HepG2 (cell line): ENCODE measurements at regions not wholly inside any gene's neighbourhood (a gene's known extent, or its start where the extent isn't known, plus 50 kb on each side); places are given as distances from the start of the nearest gene placed in this dataset.
"Not testable (repeated sequence)": the region's sequence is repeated elsewhere in the genome, so short reads cannot be mapped to it uniquely, and the experiment has no call there.

ENCODE experiments used
- ATAC-seq: fragments of 200-7000 bp; cut with Tn5 transposase; 3 replicates; pipeline ENCODE4 v1.9.1; 2020; ENCODE audit warnings: mild to moderate bottlenecking, moderate library complexity
- BruUV-seq: library from RNA; stranded (reverse); fragments of 400-500 nt; replicated peaks from 2 replicates; lab custom pipeline; 2021; lab: Mats Ljungman, UMichigan
- CTCF ChIA-PET: fragments of 300-600 bp; formaldehyde crosslinking; extraction: SDS; loops from one replicate; lab custom pipeline; 2021; ENCODE audit warnings: low total read pairs, inconsistent platforms, low intra/inter-chr PET ratio; lab: Yijun Ruan, JAX
- POLR2A ChIA-PET: fragments of 350-600 bp; sonication (Branson Sonifier 250); formaldehyde crosslinking; loops from one replicate; lab custom pipeline; 2020; ENCODE audit warnings: antibody characterized with exemption, inconsistent platforms; lab: Yijun Ruan, JAX
- DNase-seq: peaks from one replicate; pipeline ENCODE4 v3.0.0-alpha.2; 2015; ENCODE audit warnings: low spot score
- FAIRE-seq: peaks from 3 replicates; lab custom pipeline; 2011; peaks lifted over from hg19 to GRCh38; lab: Jason Lieb, UNC
- H2AFZ ChIP-seq: one replicate; pipeline ENCODE4 v1.6.1; 2011; ENCODE audit warnings: low read length, inconsistent platforms
- H3K27ac ChIP-seq: fragments of 300-600 bp; 3 replicates; pipeline ENCODE4 v1.8.0; 2011; ENCODE audit warnings: mixed run types, mild to moderate bottlenecking, mixed read lengths, low read length, inconsistent platforms; ENCODE audit not compliant: insufficient read depth; ENCODE audit errors: extremely low read length
- H3K27me3 ChIP-seq, 2 experiments: fragments of 200-600 bp in 1 of 2; 2 replicates in 1 of 2; 3 replicates in 1 of 2; pipeline versions ENCODE4 v1.6.0 to v1.8.0; 2011; ENCODE audit warnings: low read length in 2 of 2, mild to moderate bottlenecking in 2 of 2, moderate library complexity in 2 of 2, inconsistent platforms in 1 of 2; ENCODE audit not compliant: insufficient read depth in 2 of 2, control insufficient read depth in 1 of 2
- H3K36me3 ChIP-seq, 2 experiments: fragments of 200-600 bp in 1 of 2; replicated peaks in 1 of 2; 2 replicates in 1 of 2; 3 replicates in 1 of 2; pipeline versions ENCODE4 v1.5.1 to v1.8.0; 2011; ENCODE audit warnings: low read length in 2 of 2, inconsistent platforms in 1 of 2; ENCODE audit not compliant: insufficient read depth in 2 of 2, control insufficient read depth in 1 of 2
- H3K4me1 ChIP-seq: 2 replicates; pipeline ENCODE4 v1.5.1; 2012; ENCODE audit warnings: low read length, inconsistent platforms; ENCODE audit not compliant: insufficient read depth
- H3K4me2 ChIP-seq: 2 replicates; pipeline ENCODE4 v1.6.0; 2011; ENCODE audit warnings: low read depth, low read length, inconsistent platforms
- H3K4me3 ChIP-seq, 3 experiments: fragments of 200-600 bp in 1 of 3; sonication (generic), shearing (Covaris generic) in 1 of 3; replicated peaks in 1 of 3; 2 replicates each; pipeline ENCODE4 v1.5.1; 2011 to 2016; ENCODE audit warnings: low read length in 3 of 3, inconsistent platforms in 2 of 3, low read depth in 2 of 3, mild to moderate bottlenecking in 2 of 3, control low read depth in 1 of 3, mixed read lengths in 1 of 3; ENCODE audit not compliant: insufficient read depth in 1 of 3
- H3K79me2 ChIP-seq: one replicate; pipeline ENCODE4 v1.6.1; 2011; ENCODE audit warnings: low read length, inconsistent platforms; ENCODE audit not compliant: insufficient read depth
- H3K9ac ChIP-seq: 2 replicates; pipeline ENCODE4 v1.6.0; 2011; ENCODE audit warnings: mild to moderate bottlenecking, low read depth, low read length, inconsistent platforms; ENCODE audit not compliant: insufficient read depth
- H3K9me3 ChIP-seq: 2 replicates; pipeline ENCODE4 v1.5.1; 2012; ENCODE audit warnings: mild to moderate bottlenecking, low read length
- H4K20me1 ChIP-seq: 2 replicates; pipeline ENCODE4 v1.6.0; 2011; ENCODE audit warnings: inconsistent platforms, mild to moderate bottlenecking, low read length, moderate library complexity; ENCODE audit not compliant: insufficient read depth
- HDAC1 ChIP-seq: sonication (generic); formaldehyde crosslinking; IDR thresholded peaks from 2 replicates; pipeline ENCODE4 v1.5.1; 2020; ENCODE audit warnings: mild to moderate bottlenecking, missing genetic modification reagents
- U2AF1 ChIP-seq: fragments of 200-400 bp; formaldehyde crosslinking; optimal IDR thresholded peaks from 2 replicates; pipeline ENCODE3; 2017; ENCODE audit warnings: mild to moderate bottlenecking, low read depth, low read length
- ZNF674 ChIP-seq: sonication (generic); formaldehyde crosslinking; IDR thresholded peaks from 2 replicates; pipeline ENCODE4 v1.5.0; 2020; ENCODE audit warnings: low read depth, mild to moderate bottlenecking, missing genetic modification reagents
- WGBS: methylation state at CpG from one replicate; pipeline ENCODE4 v1.1.6; 2017; ENCODE audit warnings: low lambda C conversion rate; 5-methylcytosine and 5-hydroxymethylcytosine counted together
- in situ Hi-C: cut with HindIII; loops from 2 replicates; pipeline ENCODE4 v1.10.0; 2017; ENCODE audit warnings: low pct_unique_long_range_greater_than_20kb; ENCODE audit not compliant: extremely low pct_ligation_motif_present
- intact Hi-C: fragments of 100-400 bp; cut with micrococcal nuclease; formaldehyde crosslinking; loops from one replicate; pipeline ENCODE4 v1.10.0; 2022; ENCODE audit not compliant: unreplicated experiment
- TF ChIP-seq, protein P1 (sequence below): sonication (generic); formaldehyde crosslinking; IDR thresholded peaks from 2 replicates; pipeline ENCODE4 v1.5.1; 2020; ENCODE audit warnings: mild to moderate bottlenecking, missing genetic modification reagents, moderate library complexity

- TF ChIP-seq U2AF1 (no peak), HDAC1 (CRISPR knock-in tag) (no peak), ZNF674 (no peak)
- TF ChIP-seq, protein P1, sequence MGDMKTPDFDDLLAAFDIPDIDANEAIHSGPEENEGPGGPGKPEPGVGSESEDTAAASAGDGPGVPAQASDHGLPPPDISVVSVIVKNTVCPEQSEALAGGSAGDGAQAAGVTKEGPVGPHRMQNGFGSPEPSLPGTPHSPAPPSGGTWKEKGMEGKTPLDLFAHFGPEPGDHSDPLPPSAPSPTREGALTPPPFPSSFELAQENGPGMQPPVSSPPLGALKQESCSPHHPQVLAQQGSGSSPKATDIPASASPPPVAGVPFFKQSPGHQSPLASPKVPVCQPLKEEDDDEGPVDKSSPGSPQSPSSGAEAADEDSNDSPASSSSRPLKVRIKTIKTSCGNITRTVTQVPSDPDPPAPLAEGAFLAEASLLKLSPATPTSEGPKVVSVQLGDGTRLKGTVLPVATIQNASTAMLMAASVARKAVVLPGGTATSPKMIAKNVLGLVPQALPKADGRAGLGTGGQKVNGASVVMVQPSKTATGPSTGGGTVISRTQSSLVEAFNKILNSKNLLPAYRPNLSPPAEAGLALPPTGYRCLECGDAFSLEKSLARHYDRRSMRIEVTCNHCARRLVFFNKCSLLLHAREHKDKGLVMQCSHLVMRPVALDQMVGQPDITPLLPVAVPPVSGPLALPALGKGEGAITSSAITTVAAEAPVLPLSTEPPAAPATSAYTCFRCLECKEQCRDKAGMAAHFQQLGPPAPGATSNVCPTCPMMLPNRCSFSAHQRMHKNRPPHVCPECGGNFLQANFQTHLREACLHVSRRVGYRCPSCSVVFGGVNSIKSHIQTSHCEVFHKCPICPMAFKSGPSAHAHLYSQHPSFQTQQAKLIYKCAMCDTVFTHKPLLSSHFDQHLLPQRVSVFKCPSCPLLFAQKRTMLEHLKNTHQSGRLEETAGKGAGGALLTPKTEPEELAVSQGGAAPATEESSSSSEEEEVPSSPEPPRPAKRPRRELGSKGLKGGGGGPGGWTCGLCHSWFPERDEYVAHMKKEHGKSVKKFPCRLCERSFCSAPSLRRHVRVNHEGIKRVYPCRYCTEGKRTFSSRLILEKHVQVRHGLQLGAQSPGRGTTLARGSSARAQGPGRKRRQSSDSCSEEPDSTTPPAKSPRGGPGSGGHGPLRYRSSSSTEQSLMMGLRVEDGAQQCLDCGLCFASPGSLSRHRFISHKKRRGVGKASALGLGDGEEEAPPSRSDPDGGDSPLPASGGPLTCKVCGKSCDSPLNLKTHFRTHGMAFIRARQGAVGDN (CRISPR knock-in tag): no peak
Measured at GRCh38 chr1:173330149-173330951, 123.2 kb upstream of the TNFSF4 start (continued).

DNA sequence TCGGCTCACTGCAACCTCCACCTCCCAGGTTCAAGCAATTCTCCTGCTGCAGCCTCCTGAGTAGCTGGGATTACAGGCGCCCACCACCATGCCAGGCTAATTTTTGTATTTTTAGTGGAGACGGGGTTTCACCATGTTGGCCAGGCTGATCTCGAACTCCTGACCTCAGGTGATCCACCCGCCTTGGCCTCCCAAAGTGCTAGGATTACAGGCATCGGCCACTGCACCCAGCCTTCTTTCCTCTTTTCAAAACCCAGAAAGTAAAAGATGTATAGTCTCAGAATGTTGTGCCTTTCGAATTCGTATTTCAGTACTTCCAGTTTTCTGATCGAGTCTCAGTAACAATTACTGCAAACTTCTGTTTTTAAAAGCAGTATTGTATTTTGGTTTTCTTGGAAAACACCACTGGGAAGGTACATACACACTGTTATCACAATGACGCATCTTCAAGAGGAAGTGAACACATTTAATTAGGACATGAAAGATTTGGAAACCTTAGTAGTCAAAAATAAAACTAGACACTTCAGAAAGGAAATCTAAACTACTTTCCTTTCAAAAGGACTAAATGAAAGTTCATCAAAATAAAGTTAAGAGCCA, 123.9 kb upstream of the TNFSF4 start:
- 84% methylated on average over 10 of the region's 10 CpGs for WGBS
- H3K36me3 ChIP-seq, H3K79me2 ChIP-seq, ATAC-seq, H3K4me3 ChIP-seq, H3K4me2 ChIP-seq, H3K9ac ChIP-seq, H3K9me3 ChIP-seq, H2AFZ ChIP-seq, H3K27ac ChIP-seq, intact Hi-C loops, CTCF ChIA-PET, DNase-seq, BruUV-seq, FAIRE-seq, H3K4me1 ChIP-seq, H4K20me1 ChIP-seq, H3K27me3 ChIP-seq, POLR2A ChIA-PET, in situ Hi-C loops: not testable (repeated sequence)
